ENCODE measurements at regions not wholly inside any gene's neighbourhood (a gene's known extent, or its start where the extent isn't known, plus 50 kb on each side); places are given as distances from the start of the nearest gene placed in this dataset.

DNA sequence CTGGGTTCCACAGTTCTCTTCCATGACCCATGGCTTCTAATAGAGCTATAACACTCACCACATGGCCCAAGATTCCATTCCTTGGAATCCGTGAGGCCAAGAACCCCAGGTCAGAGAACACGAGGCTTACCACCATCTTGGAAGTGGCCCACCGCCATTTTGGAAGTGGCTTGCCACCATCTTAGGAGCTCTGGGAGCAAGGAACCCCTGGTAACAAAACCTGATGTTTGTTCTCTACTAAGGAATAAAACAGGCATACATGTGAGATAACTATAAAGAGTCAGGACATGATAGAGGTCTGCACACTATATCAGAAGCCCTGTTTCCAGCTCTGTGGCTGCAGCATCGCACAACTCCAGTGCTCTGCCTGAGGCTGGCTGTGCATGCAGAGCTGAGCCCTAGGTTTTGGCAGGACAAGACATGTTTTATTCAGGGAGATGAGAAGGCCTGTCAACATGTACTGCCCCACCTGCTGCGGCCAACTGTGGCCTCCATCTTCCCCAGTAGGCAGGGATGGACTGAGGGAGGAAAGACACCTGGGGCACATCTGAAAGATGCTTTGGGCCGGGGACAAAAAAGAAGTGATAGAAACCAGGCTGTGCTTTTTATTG, 344.9 kb downstream of the DAD1 start:
- H2AFZ ChIP-seq (replicated peaks; ENCODE audit: low read length, poor library complexity) = peak overlapping the region; percentile 51
- ATAC-seq (ENCODE audit: low read depth) (no peak), DNase-seq (no peak)
- no CpG with 5 or more reads among the region's 6 CpGs for WGBS, 2 experiments (ENCODE audit: extremely low coverage in 2 of 2, insufficient read length in 1 of 2)
- H4K5ac ChIP-seq (ENCODE audit: low read depth, low read length) = no peak overlapping the region
- in situ Hi-C loops (cut with MboI; ENCODE audit: low sequenced_read_pairs) (no loop called here), intact Hi-C loops (cut with micrococcal nuclease) (no loop called here), dilution Hi-C loops (cut with HindIII; ENCODE audit: low sequenced_read_pairs, unreplicated experiment) (no loop called here)
- H4K20me1 ChIP-seq (ENCODE audit: insufficient read depth, low read length) = no peaks in the 10 kb centered on the region
- no peak overlapping the region for H2BK15ac ChIP-seq (ENCODE audit: low read depth, low read length)
- no peak overlapping the region for H3K27ac ChIP-seq (ENCODE audit: insufficient read depth, low read length)
- BruUV-seq (replicated peaks) = no TSS peak
- peaks cover 6% of the 10 kb centered on the region; the same call in 1 of the 2 replicates for H3K4me1 ChIP-seq (ENCODE audit: control insufficient read depth, insufficient read depth, low read length)
- H3K56ac ChIP-seq (ENCODE audit: extremely low read depth, insufficient read depth, low read length) = no peak overlapping the region
- H3K9me3 ChIP-seq (ENCODE audit: control insufficient read depth, insufficient read depth, low read length) = no peaks in the 10 kb centered on the region
- no peak overlapping the region for H2BK120ac ChIP-seq (ENCODE audit: low read depth, low read length)
- H2BK5ac ChIP-seq (ENCODE audit: low read depth, low read length, poor library complexity, severe bottlenecking) = no peak overlapping the region
- H2AK5ac ChIP-seq (ENCODE audit: low read depth, low read length) = no peak overlapping the region
- no peaks in the 10 kb centered on the region for H3K9me1 ChIP-seq (ENCODE audit: insufficient read depth, low read length)
- H3K4me3 ChIP-seq (ENCODE audit: insufficient read depth, low read depth, low read length) = no peak overlapping the region
- no peaks in the 10 kb centered on the region for H3K27me3 ChIP-seq (ENCODE audit: control insufficient read depth, insufficient read depth, low read length)
- H3K36me3 ChIP-seq (ENCODE audit: control insufficient read depth, insufficient read depth, low read length) = no peaks in the 10 kb centered on the region
- ChIA-PET CTCF (no interaction called here), POLR2A (ENCODE audit: unreplicated experiment) (no interaction called here)
- no peak overlapping the region for H3K18ac ChIP-seq (ENCODE audit: low read depth, low read length)
- no peak overlapping the region for H4K91ac ChIP-seq (ENCODE audit: insufficient read depth, low read depth, low read length)
- no peak overlapping the region for H3K9ac ChIP-seq (ENCODE audit: low read depth, low read length)
- H4K8ac ChIP-seq (ENCODE audit: low read depth in 2 of 2, low read length in 2 of 2) = no peak overlapping the region
- no peak overlapping the region for H3K23ac ChIP-seq (ENCODE audit: low read depth, low read length)
- H2BK20ac ChIP-seq (ENCODE audit: low read depth, low read length) = peak overlapping the region; percentile 67; the same call in 1 of the 2 replicates
- no peak overlapping the region for H3K4ac ChIP-seq (ENCODE audit: low read depth, low read length)
- H3K79me1 ChIP-seq (ENCODE audit: low read depth in 1 of 2, low read length in 2 of 2) = no peaks in the 10 kb centered on the region
- H3K14ac ChIP-seq (replicated peaks; ENCODE audit: low read depth, low read length) = no peak overlapping the region
- TF ChIP-seq RFX5 (IDR thresholded peaks at IDR 0.05; ENCODE audit: low read depth, low read length) (no peak), FOS (IDR thresholded peaks at IDR 0.05; ENCODE audit: low read depth, low read length) (no peak), MAFK (IDR thresholded peaks at IDR 0.05; ENCODE audit: low read depth, low read length) (no peak), CTCF (conservative IDR thresholded peaks at IDR 0.05; ENCODE audit: low read depth, low read length) (no peak), SMC3 (IDR thresholded peaks at IDR 0.05; ENCODE audit: low read depth, low read length) (no peak), POLR2A (IDR thresholded peaks at IDR 0.05; ENCODE audit: low read depth, low read length) (no peak), MAZ (IDR thresholded peaks at IDR 0.05; ENCODE audit: borderline replicate concordance, low read depth, low read length) (no peak), USF2 (IDR thresholded peaks at IDR 0.05; ENCODE audit: low read depth, low read length) (no peak), CEBPB (IDR thresholded peaks at IDR 0.05; ENCODE audit: low read depth, low read length) (no peak), RAD21 (IDR thresholded peaks at IDR 0.05; ENCODE audit: low read length) (no peak), RCOR1 (IDR thresholded peaks at IDR 0.05; ENCODE audit: insufficient replicate concordance, low read length) (no peak), MXI1 (IDR thresholded peaks at IDR 0.05; ENCODE audit: borderline replicate concordance, low read depth, low read length) (no peak), CHD1 (IDR thresholded peaks at IDR 0.05; ENCODE audit: low read depth, low read length) (no peak), BHLHE40 (IDR thresholded peaks at IDR 0.05; ENCODE audit: low read depth, low read length) (no peak), NFE2L2 (IDR thresholded peaks at IDR 0.05; ENCODE audit: low read depth, low read length) (no peak)
- TF ChIP-seq, protein P1, sequence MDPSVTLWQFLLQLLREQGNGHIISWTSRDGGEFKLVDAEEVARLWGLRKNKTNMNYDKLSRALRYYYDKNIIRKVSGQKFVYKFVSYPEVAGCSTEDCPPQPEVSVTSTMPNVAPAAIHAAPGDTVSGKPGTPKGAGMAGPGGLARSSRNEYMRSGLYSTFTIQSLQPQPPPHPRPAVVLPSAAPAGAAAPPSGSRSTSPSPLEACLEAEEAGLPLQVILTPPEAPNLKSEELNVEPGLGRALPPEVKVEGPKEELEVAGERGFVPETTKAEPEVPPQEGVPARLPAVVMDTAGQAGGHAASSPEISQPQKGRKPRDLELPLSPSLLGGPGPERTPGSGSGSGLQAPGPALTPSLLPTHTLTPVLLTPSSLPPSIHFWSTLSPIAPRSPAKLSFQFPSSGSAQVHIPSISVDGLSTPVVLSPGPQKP (IDR thresholded peaks at IDR 0.05; ENCODE audit: borderline replicate concordance, low read depth, low read length) = no peak
- H2AK9ac ChIP-seq (replicated peaks; ENCODE audit: low read depth, low read length, poor library complexity) = no peak overlapping the region
- H3K4me2 ChIP-seq (ENCODE audit: low read depth, low read length) = no peak overlapping the region

All from IMR-90 (cell line).